ENCODE measurements at regions not wholly inside any gene's neighbourhood (a gene's known extent, or its start where the extent isn't known, plus 50 kb on each side); places are given as distances from the start of the nearest gene placed in this dataset.

- ATAC-seq (replicated peaks; ENCODE audit: extremely low read depth, poor library complexity, severe bottlenecking), result no peak
- no peak for DNase-seq (ENCODE audit: low spot score in 2 of 2)
- Mint-ChIP-seq H3K27ac (ENCODE audit: low read depth) (no peak overlapping the region), H3K27me3 (no peaks in the 10 kb centered on the region), H3K4me1 (peaks cover 5% of the 10 kb centered on the region), H3K9me3 (no peaks in the 10 kb centered on the region), H3K36me3 (ENCODE audit: insufficient read depth) (no peaks in the 10 kb centered on the region), H3K4me3 (no peak overlapping the region)
Measured at GRCh38 chr3:168212664-168213285, 117.1 kb upstream of the GOLIM4 start.

GRCh38 chr3:168205451-168205850 lies 109.7 kb upstream of the GOLIM4 start:
- ATAC-seq (replicated peaks; ENCODE audit: extremely low read depth, poor library complexity, severe bottlenecking) (no peak), DNase-seq (ENCODE audit: low spot score in 2 of 2) (no peak)
- no peaks in the 10 kb centered on the region for H3K9me3 Mint-ChIP-seq
- H3K4me3 Mint-ChIP-seq, result no peak overlapping the region
- no peaks in the 10 kb centered on the region for H3K36me3 Mint-ChIP-seq (ENCODE audit: insufficient read depth)
- H3K27me3 Mint-ChIP-seq, result no peaks in the 10 kb centered on the region
- no peaks in the 10 kb centered on the region for H3K4me1 Mint-ChIP-seq
- no peak overlapping the region for H3K27ac Mint-ChIP-seq (ENCODE audit: low read depth)

GRCh38 chr3:168197162-168197561 lies 101.4 kb upstream of the GOLIM4 start:
- H3K4me1 Mint-ChIP-seq, result no peaks in the 10 kb centered on the region
- no peak for ATAC-seq (replicated peaks; ENCODE audit: extremely low read depth, poor library complexity, severe bottlenecking)
- H3K4me3 Mint-ChIP-seq, result no peak overlapping the region
- DNase-seq (ENCODE audit: low spot score in 2 of 2), result no peak
- H3K9me3 Mint-ChIP-seq, result no peaks in the 10 kb centered on the region
- H3K27ac Mint-ChIP-seq (ENCODE audit: low read depth), result no peak overlapping the region
- no peaks in the 10 kb centered on the region for H3K36me3 Mint-ChIP-seq (ENCODE audit: insufficient read depth)
- no peaks in the 10 kb centered on the region for H3K27me3 Mint-ChIP-seq

GRCh38 chr3:168191856-168192255 lies 96.1 kb upstream of the GOLIM4 start:
- H3K36me3 Mint-ChIP-seq (ENCODE audit: insufficient read depth), result no peaks in the 10 kb centered on the region
- H3K4me3 Mint-ChIP-seq, result no peak overlapping the region
- no peaks in the 10 kb centered on the region for H3K27me3 Mint-ChIP-seq
- no peak overlapping the region for H3K27ac Mint-ChIP-seq (ENCODE audit: low read depth)
- H3K9me3 Mint-ChIP-seq, result no peaks in the 10 kb centered on the region
- no peaks in the 10 kb centered on the region for H3K4me1 Mint-ChIP-seq
- DNase-seq (ENCODE audit: low spot score in 2 of 2) (no peak), ATAC-seq (replicated peaks; ENCODE audit: extremely low read depth, poor library complexity, severe bottlenecking) (no peak)

- H3K4me3 Mint-ChIP-seq, result no peak overlapping the region
- H3K4me1 Mint-ChIP-seq, result no peaks in the 10 kb centered on the region
- ATAC-seq (replicated peaks; ENCODE audit: extremely low read depth, poor library complexity, severe bottlenecking), result no peak
- no peak for DNase-seq (ENCODE audit: low spot score in 2 of 2)
- no peak overlapping the region for H3K27ac Mint-ChIP-seq (ENCODE audit: low read depth)
- no peaks in the 10 kb centered on the region for H3K9me3 Mint-ChIP-seq
- H3K27me3 Mint-ChIP-seq, result no peaks in the 10 kb centered on the region
- no peaks in the 10 kb centered on the region for H3K36me3 Mint-ChIP-seq (ENCODE audit: insufficient read depth)
Measured at GRCh38 chr3:168187233-168187632, 91.5 kb upstream of the GOLIM4 start.

GRCh38 chr3:168186293-168186983 lies 90.7 kb upstream of the GOLIM4 start:
- Mint-ChIP-seq H3K4me3 (no peak overlapping the region), H3K27ac (ENCODE audit: low read depth) (no peak overlapping the region)
- ATAC-seq (replicated peaks; ENCODE audit: extremely low read depth, poor library complexity, severe bottlenecking), result no peak

GRCh38 chr3:168183774-168184173 lies 88.0 kb upstream of the GOLIM4 start:
- H3K4me3 Mint-ChIP-seq, result no peak overlapping the region

More at GRCh38 chr3:168186293-168186983, 90.7 kb upstream of the GOLIM4 start:
- Mint-ChIP-seq H3K4me1 (no peaks in the 10 kb centered on the region), H3K9me3 (no peaks in the 10 kb centered on the region), H3K27me3 (no peaks in the 10 kb centered on the region), H3K36me3 (ENCODE audit: insufficient read depth) (no peaks in the 10 kb centered on the region)
- DNase-seq (ENCODE audit: low spot score in 2 of 2), result no peak

GRCh38 chr3:168168743-168169142 lies 73.0 kb upstream of the GOLIM4 start:
- ATAC-seq (replicated peaks; ENCODE audit: extremely low read depth, poor library complexity, severe bottlenecking) (no peak), DNase-seq (ENCODE audit: low spot score in 2 of 2) (no peak)
- H3K27ac Mint-ChIP-seq (ENCODE audit: low read depth), result no peak overlapping the region
- no peaks in the 10 kb centered on the region for H3K4me1 Mint-ChIP-seq
- no peaks in the 10 kb centered on the region for H3K27me3 Mint-ChIP-seq
- H3K9me3 Mint-ChIP-seq, result no peaks in the 10 kb centered on the region
- H3K4me3 Mint-ChIP-seq, result no peak overlapping the region
- no peaks in the 10 kb centered on the region for H3K36me3 Mint-ChIP-seq (ENCODE audit: insufficient read depth)

More at GRCh38 chr3:168183774-168184173, 88.0 kb upstream of the GOLIM4 start:
- ATAC-seq (replicated peaks; ENCODE audit: extremely low read depth, poor library complexity, severe bottlenecking) (no peak), DNase-seq (ENCODE audit: low spot score in 2 of 2) (no peak)
- H3K27ac Mint-ChIP-seq (ENCODE audit: low read depth), result no peak overlapping the region
- no peaks in the 10 kb centered on the region for H3K27me3 Mint-ChIP-seq
- H3K36me3 Mint-ChIP-seq (ENCODE audit: insufficient read depth), result no peaks in the 10 kb centered on the region
- no peaks in the 10 kb centered on the region for H3K4me1 Mint-ChIP-seq
- H3K9me3 Mint-ChIP-seq, result no peaks in the 10 kb centered on the region

- DNase-seq (ENCODE audit: low spot score in 2 of 2) (no peak), ATAC-seq (replicated peaks; ENCODE audit: extremely low read depth, poor library complexity, severe bottlenecking) (no peak)
- H3K27ac Mint-ChIP-seq (ENCODE audit: low read depth), result no peak overlapping the region
- H3K9me3 Mint-ChIP-seq, result no peaks in the 10 kb centered on the region
- no peaks in the 10 kb centered on the region for H3K4me1 Mint-ChIP-seq
- H3K4me3 Mint-ChIP-seq, result no peak overlapping the region
- no peaks in the 10 kb centered on the region for H3K36me3 Mint-ChIP-seq (ENCODE audit: insufficient read depth)
- H3K27me3 Mint-ChIP-seq, result no peaks in the 10 kb centered on the region
Measured at GRCh38 chr3:168165390-168166269, 69.9 kb upstream of the GOLIM4 start.

- H3K9me3 Mint-ChIP-seq, result no peaks in the 10 kb centered on the region
- ATAC-seq (replicated peaks; ENCODE audit: extremely low read depth, poor library complexity, severe bottlenecking) (no peak), DNase-seq (ENCODE audit: low spot score in 2 of 2) (no peak)
- no peaks in the 10 kb centered on the region for H3K4me1 Mint-ChIP-seq
- no peak overlapping the region for H3K27ac Mint-ChIP-seq (ENCODE audit: low read depth)
- no peak overlapping the region for H3K4me3 Mint-ChIP-seq
- no peaks in the 10 kb centered on the region for H3K36me3 Mint-ChIP-seq (ENCODE audit: insufficient read depth)
- peaks cover 14% of the 10 kb centered on the region for H3K27me3 Mint-ChIP-seq
Measured at GRCh38 chr3:168162172-168162571, 66.4 kb upstream of the GOLIM4 start.

GRCh38 chr3:168161696-168162095 lies 66.0 kb upstream of the GOLIM4 start:
- Mint-ChIP-seq H3K27ac (ENCODE audit: low read depth) (no peak overlapping the region), H3K9me3 (no peaks in the 10 kb centered on the region), H3K27me3 (peaks cover 14% of the 10 kb centered on the region), H3K4me3 (no peak overlapping the region), H3K4me1 (no peaks in the 10 kb centered on the region), H3K36me3 (ENCODE audit: insufficient read depth) (no peaks in the 10 kb centered on the region)
- ATAC-seq (replicated peaks; ENCODE audit: extremely low read depth, poor library complexity, severe bottlenecking) (no peak), DNase-seq (ENCODE audit: low spot score in 2 of 2) (no peak)

- H3K9me3 Mint-ChIP-seq, result peaks cover 6% of the 10 kb centered on the region
- H3K36me3 Mint-ChIP-seq (ENCODE audit: insufficient read depth), result no peaks in the 10 kb centered on the region
- no peaks in the 10 kb centered on the region for H3K4me1 Mint-ChIP-seq
- ATAC-seq (replicated peaks; ENCODE audit: extremely low read depth, poor library complexity, severe bottlenecking), result no peak
- no peak overlapping the region for H3K27ac Mint-ChIP-seq (ENCODE audit: low read depth)
- peaks cover 14% of the 10 kb centered on the region for H3K27me3 Mint-ChIP-seq
- no peak overlapping the region for H3K4me3 Mint-ChIP-seq
- no peak for DNase-seq (ENCODE audit: low spot score in 2 of 2)
Measured at GRCh38 chr3:168157903-168158302, 62.2 kb upstream of the GOLIM4 start.

Data from central memory CD8-positive, alpha-beta T cell (primary cell).